ENCODE measurements at regions not wholly inside any gene's neighbourhood (a gene's known extent, or its start where the extent isn't known, plus 50 kb on each side); places are given as distances from the start of the nearest gene placed in this dataset.
"Not testable (repeated sequence)": the region's sequence is repeated elsewhere in the genome, so short reads cannot be mapped to it uniquely, and the experiment has no call there.

GRCh38 chrX:7346021-7346420, 198.1 kb upstream of the PUDP start:
- Histone ChIP-seq H3K27ac (ENCODE audit: low read depth, low read length) (no peak overlapping the region), H3K36me3 (ENCODE audit: control insufficient read depth in 1 of 2, insufficient read depth in 2 of 2, low read length in 2 of 2) (peaks cover 0 to 2% of the 10 kb centered on the region in 2 donors), H3K4me3 (ENCODE audit: low read depth in 1 of 2, low read length in 2 of 2) (no peak overlapping the region), H3K9ac (ENCODE audit: low read depth in 1 of 2, low read length in 2 of 2) (no peak overlapping the region), H3K4me1 (ENCODE audit: control insufficient read depth in 1 of 2, insufficient read depth in 2 of 2, low read length in 2 of 2) (no peaks in the 10 kb centered on the region), H3K9me3 (ENCODE audit: control insufficient read depth in 1 of 2, low read length in 2 of 2) (no peaks in the 10 kb centered on the region), H3K27me3 (ENCODE audit: control insufficient read depth in 1 of 2, insufficient read depth in 2 of 2, low read length in 2 of 2) (no peaks in the 10 kb centered on the region)

DNA sequence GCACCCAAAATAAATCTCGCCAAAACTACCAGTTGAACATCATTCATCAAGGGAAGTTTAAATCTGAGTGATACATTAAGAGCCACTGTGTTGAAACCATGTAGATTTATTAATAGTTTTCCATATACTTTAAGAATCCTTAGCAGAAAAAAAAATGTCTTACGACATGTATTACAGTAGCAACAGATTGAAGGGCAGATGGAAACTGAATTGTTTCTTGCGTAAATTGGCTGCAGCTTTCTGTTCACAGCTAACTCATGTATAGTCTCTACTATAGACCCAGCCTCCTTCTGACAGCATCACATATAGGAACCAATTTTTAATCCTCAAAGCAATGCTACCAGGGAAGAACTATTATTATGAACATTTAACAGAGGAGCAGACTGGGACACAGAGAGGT, 195.2 kb upstream of the PUDP start:
- no peaks in the 10 kb centered on the region for H3K27me3 ChIP-seq (ENCODE audit: control insufficient read depth in 1 of 2, insufficient read depth in 2 of 2, low read length in 2 of 2)

GRCh38 chrX:7335816-7336362, 187.9 kb upstream of the PUDP start:
- not testable (repeated sequence) for H3K36me3 ChIP-seq (ENCODE audit: control insufficient read depth in 1 of 2, insufficient read depth in 2 of 2, low read length in 2 of 2); H3K27me3 ChIP-seq (ENCODE audit: control insufficient read depth in 1 of 2, insufficient read depth in 2 of 2, low read length in 2 of 2); H3K9ac ChIP-seq (ENCODE audit: low read depth in 1 of 2, low read length in 2 of 2); H3K4me3 ChIP-seq (ENCODE audit: low read depth in 1 of 2, low read length in 2 of 2); H3K4me1 ChIP-seq (ENCODE audit: control insufficient read depth in 1 of 2, insufficient read depth in 2 of 2, low read length in 2 of 2); H3K9me3 ChIP-seq (ENCODE audit: control insufficient read depth in 1 of 2, low read length in 2 of 2); H3K27ac ChIP-seq (ENCODE audit: low read depth, low read length)

More for the DNA sequence above, 195.2 kb upstream of the PUDP start:
- H3K4me1 ChIP-seq (ENCODE audit: control insufficient read depth in 1 of 2, insufficient read depth in 2 of 2, low read length in 2 of 2) = no peaks in the 10 kb centered on the region
- H3K9ac ChIP-seq (ENCODE audit: low read depth in 1 of 2, low read length in 2 of 2) = no peak overlapping the region
- no peaks in the 10 kb centered on the region for H3K9me3 ChIP-seq (ENCODE audit: control insufficient read depth in 1 of 2, low read length in 2 of 2)
- no peak overlapping the region for H3K4me3 ChIP-seq (ENCODE audit: low read depth in 1 of 2, low read length in 2 of 2)
- no peaks in the 10 kb centered on the region for H3K36me3 ChIP-seq (ENCODE audit: control insufficient read depth in 1 of 2, insufficient read depth in 2 of 2, low read length in 2 of 2)
- no peak overlapping the region for H3K27ac ChIP-seq (ENCODE audit: low read depth, low read length)

DNA sequence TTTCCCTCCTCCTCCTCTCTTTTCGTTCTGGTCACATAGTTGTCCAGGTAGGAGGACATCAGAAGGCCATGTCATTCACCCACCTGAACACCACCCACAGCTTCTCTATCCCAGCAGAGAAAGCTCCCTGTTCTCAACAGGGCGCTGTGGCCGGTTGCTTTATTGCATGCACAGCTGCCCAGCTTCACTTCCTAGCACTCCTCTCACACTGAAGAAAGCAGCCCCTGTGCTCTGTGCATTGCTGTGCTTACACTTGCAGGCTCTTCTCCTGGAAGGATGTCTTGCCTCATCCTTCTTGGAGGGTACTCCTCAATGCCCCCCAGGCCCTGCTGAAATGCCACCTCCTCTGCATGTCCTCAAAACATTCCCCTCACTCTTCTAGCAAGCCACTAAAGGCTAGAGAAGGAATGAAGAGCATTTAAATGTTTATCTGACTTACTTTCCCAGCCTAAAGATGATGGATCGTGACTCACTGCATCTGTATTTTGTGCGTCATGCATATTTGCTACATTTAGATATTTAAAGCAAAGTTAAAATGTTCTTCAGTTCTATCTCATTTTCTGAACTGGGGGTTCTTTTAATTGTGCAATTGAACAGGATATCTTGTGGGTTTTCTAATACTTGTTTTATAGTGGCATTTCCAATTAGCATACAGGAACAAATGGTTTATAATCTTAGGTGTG, 186.4 kb upstream of the PUDP start:
- no peaks in the 10 kb centered on the region for H3K9me3 ChIP-seq (ENCODE audit: control insufficient read depth in 1 of 2, low read length in 2 of 2)
- H3K36me3 ChIP-seq (ENCODE audit: control insufficient read depth in 1 of 2, insufficient read depth in 2 of 2, low read length in 2 of 2) = no peaks in the 10 kb centered on the region
- no peaks in the 10 kb centered on the region for H3K4me1 ChIP-seq (ENCODE audit: control insufficient read depth in 1 of 2, insufficient read depth in 2 of 2, low read length in 2 of 2)
- no peaks in the 10 kb centered on the region for H3K27me3 ChIP-seq (ENCODE audit: control insufficient read depth in 1 of 2, insufficient read depth in 2 of 2, low read length in 2 of 2)
- H3K27ac ChIP-seq (ENCODE audit: low read depth, low read length) = no peak overlapping the region
- no peak overlapping the region for H3K4me3 ChIP-seq (ENCODE audit: low read depth in 1 of 2, low read length in 2 of 2)
- no peak overlapping the region for H3K9ac ChIP-seq (ENCODE audit: low read depth in 1 of 2, low read length in 2 of 2)

- no peak overlapping the region for H3K9ac ChIP-seq (ENCODE audit: low read depth in 1 of 2, low read length in 2 of 2)
Measured at GRCh38 chrX:7330971-7331746, 183.2 kb upstream of the PUDP start.

DNA sequence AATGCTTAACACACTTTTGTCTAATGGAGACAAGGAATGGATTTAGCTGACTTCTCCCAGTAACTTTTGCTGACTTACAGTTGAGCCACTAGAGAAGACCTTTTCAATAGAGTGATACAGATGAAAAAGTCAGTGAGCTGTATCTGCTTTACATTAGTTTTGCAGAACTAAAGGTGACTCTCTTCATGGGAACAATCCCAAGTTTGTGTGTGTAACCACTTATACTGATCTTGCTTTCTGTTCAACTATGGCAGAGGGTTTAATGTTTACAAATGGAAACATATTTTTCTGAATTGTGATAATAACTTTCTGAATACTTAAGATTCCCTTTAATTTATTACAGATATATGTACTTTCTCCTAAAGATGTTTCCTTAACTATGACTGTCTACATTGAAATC, 182.6 kb upstream of the PUDP start:
- Histone ChIP-seq H3K27me3 (ENCODE audit: control insufficient read depth in 1 of 2, insufficient read depth in 2 of 2, low read length in 2 of 2) (no peaks in the 10 kb centered on the region), H3K9ac (ENCODE audit: low read depth in 1 of 2, low read length in 2 of 2) (no peak overlapping the region), H3K9me3 (ENCODE audit: control insufficient read depth in 1 of 2, low read length in 2 of 2) (no peaks in the 10 kb centered on the region), H3K27ac (ENCODE audit: low read depth, low read length) (no peak overlapping the region), H3K4me3 (ENCODE audit: low read depth in 1 of 2, low read length in 2 of 2) (no peak overlapping the region), H3K4me1 (ENCODE audit: control insufficient read depth in 1 of 2, insufficient read depth in 2 of 2, low read length in 2 of 2) (no peaks in the 10 kb centered on the region), H3K36me3 (ENCODE audit: control insufficient read depth in 1 of 2, insufficient read depth in 2 of 2, low read length in 2 of 2) (no peaks in the 10 kb centered on the region)

More at GRCh38 chrX:7330971-7331746, 183.2 kb upstream of the PUDP start:
- Histone ChIP-seq H3K27me3 (ENCODE audit: control insufficient read depth in 1 of 2, insufficient read depth in 2 of 2, low read length in 2 of 2) (no peaks in the 10 kb centered on the region), H3K27ac (ENCODE audit: low read depth, low read length) (no peak overlapping the region), H3K36me3 (ENCODE audit: control insufficient read depth in 1 of 2, insufficient read depth in 2 of 2, low read length in 2 of 2) (no peaks in the 10 kb centered on the region), H3K4me1 (ENCODE audit: control insufficient read depth in 1 of 2, insufficient read depth in 2 of 2, low read length in 2 of 2) (no peaks in the 10 kb centered on the region), H3K4me3 (ENCODE audit: low read depth in 1 of 2, low read length in 2 of 2) (no peak overlapping the region), H3K9me3 (ENCODE audit: control insufficient read depth in 1 of 2, low read length in 2 of 2) (no peaks in the 10 kb centered on the region)

DNA sequence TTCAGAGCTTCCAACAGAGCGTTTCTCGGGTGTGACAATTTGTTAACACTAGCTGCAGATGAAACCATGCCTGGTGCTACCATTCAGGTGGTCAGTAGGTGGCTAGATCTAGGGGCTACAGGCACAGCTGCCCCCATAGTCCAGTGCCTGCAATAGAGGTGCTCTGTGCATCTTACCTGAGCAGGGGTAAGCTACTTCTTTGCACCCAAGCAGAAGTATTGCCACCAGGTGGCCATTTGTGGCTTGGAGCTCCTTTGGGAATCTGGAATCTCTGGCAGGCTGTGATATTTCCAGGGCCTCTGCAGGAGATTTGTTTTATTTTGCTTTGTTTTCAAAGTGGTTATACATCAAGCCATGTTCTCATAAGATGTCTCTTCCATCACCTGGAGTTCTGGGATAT, 170.7 kb upstream of the PUDP start:
- Histone ChIP-seq H3K27ac (ENCODE audit: low read depth, low read length) (no peak overlapping the region), H3K4me3 (ENCODE audit: low read depth in 1 of 2, low read length in 2 of 2) (no peak overlapping the region), H3K27me3 (ENCODE audit: control insufficient read depth in 1 of 2, insufficient read depth in 2 of 2, low read length in 2 of 2) (no peaks in the 10 kb centered on the region), H3K36me3 (ENCODE audit: control insufficient read depth in 1 of 2, insufficient read depth in 2 of 2, low read length in 2 of 2) (no peaks in the 10 kb centered on the region), H3K9me3 (ENCODE audit: control insufficient read depth in 1 of 2, low read length in 2 of 2) (no peaks in the 10 kb centered on the region), H3K4me1 (ENCODE audit: control insufficient read depth in 1 of 2, insufficient read depth in 2 of 2, low read length in 2 of 2) (no peaks in the 10 kb centered on the region), H3K9ac (ENCODE audit: low read depth in 1 of 2, low read length in 2 of 2) (no peak overlapping the region)

GRCh38 chrX:7318241-7318640, 170.3 kb upstream of the PUDP start:
- H3K27ac ChIP-seq (ENCODE audit: low read depth, low read length) = no peak overlapping the region
- no peaks in the 10 kb centered on the region for H3K27me3 ChIP-seq (ENCODE audit: control insufficient read depth in 1 of 2, insufficient read depth in 2 of 2, low read length in 2 of 2)
- no peaks in the 10 kb centered on the region for H3K9me3 ChIP-seq (ENCODE audit: control insufficient read depth in 1 of 2, low read length in 2 of 2)
- H3K4me1 ChIP-seq (ENCODE audit: control insufficient read depth in 1 of 2, insufficient read depth in 2 of 2, low read length in 2 of 2) = no peaks in the 10 kb centered on the region
- no peaks in the 10 kb centered on the region for H3K36me3 ChIP-seq (ENCODE audit: control insufficient read depth in 1 of 2, insufficient read depth in 2 of 2, low read length in 2 of 2)
- no peak overlapping the region for H3K9ac ChIP-seq (ENCODE audit: low read depth in 1 of 2, low read length in 2 of 2)
- H3K4me3 ChIP-seq (ENCODE audit: low read depth in 1 of 2, low read length in 2 of 2) = no peak overlapping the region

- no peaks in the 10 kb centered on the region for H3K4me1 ChIP-seq (ENCODE audit: control insufficient read depth in 1 of 2, insufficient read depth in 2 of 2, low read length in 2 of 2)
- no peaks in the 10 kb centered on the region for H3K9me3 ChIP-seq (ENCODE audit: control insufficient read depth in 1 of 2, low read length in 2 of 2)
- no peaks in the 10 kb centered on the region for H3K36me3 ChIP-seq (ENCODE audit: control insufficient read depth in 1 of 2, insufficient read depth in 2 of 2, low read length in 2 of 2)
- no peak overlapping the region for H3K9ac ChIP-seq (ENCODE audit: low read depth in 1 of 2, low read length in 2 of 2)
- H3K27ac ChIP-seq (ENCODE audit: low read depth, low read length) = no peak overlapping the region
- no peaks in the 10 kb centered on the region for H3K27me3 ChIP-seq (ENCODE audit: control insufficient read depth in 1 of 2, insufficient read depth in 2 of 2, low read length in 2 of 2)
- no peak overlapping the region for H3K4me3 ChIP-seq (ENCODE audit: low read depth in 1 of 2, low read length in 2 of 2)
Measured at GRCh38 chrX:7316887-7317286, 168.9 kb upstream of the PUDP start.

- no peak overlapping the region for H3K9ac ChIP-seq (ENCODE audit: low read depth in 1 of 2, low read length in 2 of 2)
- no peaks in the 10 kb centered on the region for H3K9me3 ChIP-seq (ENCODE audit: control insufficient read depth in 1 of 2, low read length in 2 of 2)
- no peak overlapping the region for H3K27ac ChIP-seq (ENCODE audit: low read depth, low read length)
- no peaks in the 10 kb centered on the region for H3K4me1 ChIP-seq (ENCODE audit: control insufficient read depth in 1 of 2, insufficient read depth in 2 of 2, low read length in 2 of 2)
- H3K36me3 ChIP-seq (ENCODE audit: control insufficient read depth in 1 of 2, insufficient read depth in 2 of 2, low read length in 2 of 2) = no peaks in the 10 kb centered on the region
- no peak overlapping the region for H3K4me3 ChIP-seq (ENCODE audit: low read depth in 1 of 2, low read length in 2 of 2)
- no peaks in the 10 kb centered on the region for H3K27me3 ChIP-seq (ENCODE audit: control insufficient read depth in 1 of 2, insufficient read depth in 2 of 2, low read length in 2 of 2)
Measured at GRCh38 chrX:7316280-7316679, 168.3 kb upstream of the PUDP start.

All from duodenal mucosa (tissue), 2 donors.